Transverse colon (tissue), 4 donors: ENCODE measurements at regions not wholly inside any gene's neighbourhood (a gene's known extent, or its start where the extent isn't known, plus 50 kb on each side); places are given as distances from the start of the nearest gene placed in this dataset.
A peak's percentile ranks its signal among the peaks of the same experiment; 100 is the strongest.

Source experiments
- DNase-seq: peaks from one replicate; pipeline ENCODE4 v3.0.0-alpha.2; 2019
- H3K27ac ChIP-seq, 4 donors: fragments of 200-600 bp; sonication (generic); 2 replicates each; pipeline ENCODE4 v1.5.1; 2016 to 2018; ENCODE audit warnings: inconsistent platforms in 4 of 4
- H3K27me3 ChIP-seq: fragments of 200-600 bp; sonication (generic); 2 replicates; pipeline ENCODE4 v1.5.1; 2017; ENCODE audit warnings: inconsistent platforms
- H3K36me3 ChIP-seq, 4 donors: fragments of 200-600 bp; sonication (generic); 2 replicates each; pipeline ENCODE4 v1.5.1; 2017 to 2019; ENCODE audit warnings: inconsistent platforms in 4 of 4
- H3K4me1 ChIP-seq, 4 donors: fragments of 200-600 bp; sonication (generic); 2 replicates each; pipeline ENCODE4 v1.5.1; 2017 to 2020; ENCODE audit warnings: inconsistent platforms in 4 of 4
- H3K4me3 ChIP-seq, 4 donors: fragments of 200-600 bp; sonication (generic); 1 replicate in 1 of 4; 2 replicates in 3 of 4; pipeline versions ENCODE4 v1.5.1 to v1.6.1; 2017 to 2019; ENCODE audit warnings: inconsistent platforms in 4 of 4
- H3K9me3 ChIP-seq, 2 donors: fragments of 200-600 bp; sonication (generic); 2 replicates each; pipeline ENCODE4 v1.5.1; 2017 to 2019; ENCODE audit warnings: inconsistent platforms in 2 of 2
- EP300 ChIP-seq: sonication (generic); formaldehyde crosslinking; IDR thresholded peaks from one replicate; pipeline ENCODE4 v1.6.1; 2017; ENCODE audit warnings: antibody characterized with exemption, low read depth
- POLR2A ChIP-seq: fragments of 450-650 bp; IDR thresholded peaks from one replicate; pipeline ENCODE4 v1.6.1; 2016; ENCODE audit warnings: antibody characterized with exemption, mild to moderate bottlenecking, moderate library complexity
- POLR2AphosphoS5 ChIP-seq, 3 donors: sonication (generic); formaldehyde crosslinking; IDR thresholded peaks; one replicate each; pipeline ENCODE4 v1.6.1; 2016; ENCODE audit warnings: antibody characterized with exemption in 3 of 3
- WGBS, 2 donors: methylation state at CpG; one replicate each; pipeline ENCODE4 v1.1.5; 2018; ENCODE audit warnings: low coverage in 1 of 2; 5-methylcytosine and 5-hydroxymethylcytosine counted together
- in situ Hi-C, 4 donors: fragments of 200-750 bp; cut with MboI; loops; one replicate each; pipeline versions ENCODE4 v1.15.0 to v1.15.1; 2017; ENCODE audit warnings: low sequenced_read_pairs in 3 of 4, low pct_ligation_motif_present in 1 of 4, low pct_unique_long_range_greater_than_20kb in 1 of 4
- intact Hi-C: fragments of 100-400 bp; cut with DNase I; formaldehyde crosslinking; loops from one replicate; pipeline ENCODE4 v1.15.1; 2023; ENCODE audit warnings: low total_unique reads
- TF ChIP-seq, protein P1 (sequence below), 5 experiments: fragments of 200-600 bp in 3 of 5; fragments of 450-650 bp in 2 of 5; sonication (generic) in 3 of 5; IDR thresholded peaks; 1 replicate in 2 of 5; 2 replicates in 3 of 5; pipeline ENCODE4 v1.5.1; 2016 to 2017; ENCODE audit warnings: antibody characterized with exemption in 5 of 5, inconsistent platforms in 3 of 5, mild to moderate bottlenecking in 2 of 5, moderate library complexity in 1 of 5

DNA sequence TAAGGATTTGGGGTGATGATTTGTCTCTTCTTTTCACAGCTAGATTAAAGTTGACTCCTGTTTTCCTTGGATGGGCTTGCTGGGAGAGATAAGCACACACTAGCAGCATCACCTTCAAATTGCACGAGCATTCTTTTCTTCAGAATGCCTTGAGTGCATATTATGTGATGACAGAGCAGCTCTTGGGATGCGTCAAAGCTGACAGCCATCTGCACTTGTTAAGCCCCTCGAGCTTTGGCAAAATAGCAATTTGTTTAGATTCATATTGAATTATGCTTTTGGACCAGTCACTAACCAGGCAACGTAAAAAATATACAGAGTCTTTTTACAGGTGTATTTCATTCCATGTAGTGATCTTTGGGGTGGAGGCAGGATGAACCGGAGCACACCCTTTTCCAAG lies 407.0 kb downstream of the FUT8 start:
- no peaks in the 10 kb centered on the region for H3K9me3 ChIP-seq
- intact Hi-C loops = no loop called here
- no peak overlapping the region for H3K27ac ChIP-seq
- no peaks in the 10 kb centered on the region for H3K36me3 ChIP-seq
- in situ Hi-C loops = no loop called here
- H3K4me3 ChIP-seq = no peak overlapping the region
- peaks cover 0 to 4% (median 0%) of the 10 kb centered on the region in 4 donors for H3K4me1 ChIP-seq
- TF ChIP-seq POLR2AphosphoS5 (IDR thresholded peaks at IDR 0.05) (no peak), EP300 (no peak), POLR2A (no peak)
- H3K27me3 ChIP-seq = no peaks in the 10 kb centered on the region
- 79 to 85% methylated on average over 3 to 5 of the region's 5 CpGs for WGBS, 2 donors
- no peak for DNase-seq

DNA sequence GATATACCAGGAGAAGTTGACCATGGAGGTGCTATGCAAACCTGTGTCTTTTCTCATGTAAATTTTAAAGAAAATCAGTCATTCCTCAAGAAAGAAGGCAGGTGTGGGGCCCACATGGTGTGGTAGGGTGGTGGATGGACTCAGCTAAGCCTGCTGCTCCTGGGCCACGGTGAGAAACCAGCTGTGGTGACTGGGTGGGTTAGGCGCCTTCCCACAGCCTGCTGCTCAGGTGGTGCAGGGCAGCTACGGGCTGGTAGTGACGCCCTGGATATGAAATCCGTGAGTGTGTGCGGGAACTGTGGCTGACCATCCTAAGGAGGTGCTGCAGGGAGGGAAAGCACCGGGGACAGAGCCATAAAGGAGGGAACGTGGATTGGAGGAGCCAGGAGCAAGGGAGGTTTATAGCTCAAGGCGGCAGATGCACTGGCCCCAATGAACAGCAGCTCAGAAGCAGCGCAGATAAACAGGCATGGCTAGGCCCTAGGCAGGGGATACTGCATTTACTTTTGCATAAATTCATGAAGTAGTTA lies 408.8 kb downstream of the FUT8 start:
- in situ Hi-C loops = loop anchor here in 3 of 4 donors (10.0 kb wide), 4 partner anchors 396 to 656 kb away; partner anchors contain the start of gene FUT8 (in 1 of the 3)
- Histone ChIP-seq H3K4me1 (peaks cover 0 to 4% (median 0%) of the 10 kb centered on the region in 4 donors), H3K27me3 (no peaks in the 10 kb centered on the region), H3K27ac (no peak overlapping the region), H3K4me3 (no peak overlapping the region), H3K36me3 (no peaks in the 10 kb centered on the region), H3K9me3 (no peaks in the 10 kb centered on the region)
- DNase-seq = no peak
- intact Hi-C loops = loop anchor here (5.0 to 10.0 kb wide), 2 partner anchors 409 to 656 kb away; partner anchors contain the start of gene FUT8
- 89 to 100% methylated on average over 1 to 10 of the region's 10 CpGs for WGBS, 2 donors
- TF ChIP-seq, protein P1, sequence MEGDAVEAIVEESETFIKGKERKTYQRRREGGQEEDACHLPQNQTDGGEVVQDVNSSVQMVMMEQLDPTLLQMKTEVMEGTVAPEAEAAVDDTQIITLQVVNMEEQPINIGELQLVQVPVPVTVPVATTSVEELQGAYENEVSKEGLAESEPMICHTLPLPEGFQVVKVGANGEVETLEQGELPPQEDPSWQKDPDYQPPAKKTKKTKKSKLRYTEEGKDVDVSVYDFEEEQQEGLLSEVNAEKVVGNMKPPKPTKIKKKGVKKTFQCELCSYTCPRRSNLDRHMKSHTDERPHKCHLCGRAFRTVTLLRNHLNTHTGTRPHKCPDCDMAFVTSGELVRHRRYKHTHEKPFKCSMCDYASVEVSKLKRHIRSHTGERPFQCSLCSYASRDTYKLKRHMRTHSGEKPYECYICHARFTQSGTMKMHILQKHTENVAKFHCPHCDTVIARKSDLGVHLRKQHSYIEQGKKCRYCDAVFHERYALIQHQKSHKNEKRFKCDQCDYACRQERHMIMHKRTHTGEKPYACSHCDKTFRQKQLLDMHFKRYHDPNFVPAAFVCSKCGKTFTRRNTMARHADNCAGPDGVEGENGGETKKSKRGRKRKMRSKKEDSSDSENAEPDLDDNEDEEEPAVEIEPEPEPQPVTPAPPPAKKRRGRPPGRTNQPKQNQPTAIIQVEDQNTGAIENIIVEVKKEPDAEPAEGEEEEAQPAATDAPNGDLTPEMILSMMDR (IDR thresholded peaks at IDR 0.05) = no peak
- TF ChIP-seq POLR2AphosphoS5 (IDR thresholded peaks at IDR 0.05) = no peak
- TF ChIP-seq POLR2A = no peak
- TF ChIP-seq EP300 = no peak

DNA sequence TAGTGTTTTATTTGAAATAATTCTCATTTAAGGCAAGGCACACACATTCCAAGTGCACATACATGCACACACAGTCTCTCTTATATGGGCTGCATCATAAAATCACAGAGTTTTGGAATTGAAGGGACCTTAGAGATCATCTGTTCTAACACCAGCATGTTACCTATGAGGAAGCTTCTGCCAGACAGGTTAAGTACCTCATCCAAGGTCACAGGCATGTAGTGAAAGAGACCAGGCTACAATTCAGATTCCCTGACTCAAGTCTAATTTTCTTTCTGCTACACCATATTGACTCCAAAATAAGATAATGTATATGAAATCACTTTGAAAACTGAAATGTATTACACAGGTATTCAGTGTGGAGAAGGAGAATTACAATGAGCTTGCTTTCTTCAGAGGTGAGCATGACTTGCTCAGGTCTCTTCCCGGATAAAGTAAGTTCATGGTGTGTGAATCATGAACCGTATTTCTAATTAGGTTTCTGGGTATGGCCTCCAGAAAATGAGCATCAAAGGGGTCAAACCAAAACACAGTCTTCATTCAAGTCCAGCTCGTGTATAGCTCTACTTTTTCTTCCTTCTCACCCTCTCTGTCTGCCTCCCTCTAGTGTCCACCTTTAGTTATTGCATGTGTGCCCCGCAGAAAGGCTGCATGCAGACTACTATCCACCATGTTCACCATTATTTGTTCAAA lies 411.9 kb downstream of the FUT8 start:
- no peaks in the 10 kb centered on the region for H3K9me3 ChIP-seq
- TF ChIP-seq, protein P1 (IDR thresholded peaks at IDR 0.05) = peak; percentile 91 to 95 (median 92)
- TF ChIP-seq POLR2A (no peak), POLR2AphosphoS5 (IDR thresholded peaks at IDR 0.05) (no peak), EP300 (no peak)
- H3K27me3 ChIP-seq = no peaks in the 10 kb centered on the region
- H3K36me3 ChIP-seq = no peaks in the 10 kb centered on the region
- H3K4me3 ChIP-seq = no peak overlapping the region
- 25 to 31% methylated on average over 4 of the region's 4 CpGs for WGBS, 2 donors
- in situ Hi-C loops = loop anchor here in 3 of 4 donors (10.0 kb wide), 4 partner anchors 400 to 660 kb away; partner anchors contain the start of gene FUT8 (in 1 of the 3)
- DNase-seq = peak; percentile 61
- intact Hi-C loops = loop anchor here (5.0 to 10.0 kb wide), 2 partner anchors 412 to 660 kb away; partner anchors contain the start of gene FUT8
- peaks cover 0 to 4% (median 0%) of the 10 kb centered on the region in 4 donors for H3K4me1 ChIP-seq
- H3K27ac ChIP-seq = no peak overlapping the region

DNA sequence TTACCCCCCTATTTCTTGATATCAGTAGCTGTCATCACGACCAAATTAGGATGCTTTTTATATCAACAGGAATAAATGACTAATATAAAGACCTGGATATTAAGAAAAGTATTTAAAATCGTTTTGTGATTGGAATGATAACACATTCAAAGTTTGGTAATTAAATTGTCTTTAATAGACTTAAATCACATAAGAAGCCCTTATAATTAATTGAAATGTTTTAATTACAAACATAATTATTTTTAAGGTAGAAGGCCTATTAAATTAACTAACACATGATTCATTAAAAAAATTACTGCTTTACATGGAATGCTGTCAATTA lies 412.4 kb downstream of the FUT8 start:
- TF ChIP-seq POLR2A = no peak
- TF ChIP-seq, protein P1 (IDR thresholded peaks at IDR 0.05) = peak in 1 of 5 experiments; percentile 4
- TF ChIP-seq POLR2AphosphoS5 (IDR thresholded peaks at IDR 0.05) = no peak
- TF ChIP-seq EP300 = no peak
- H3K36me3 ChIP-seq = no peaks in the 10 kb centered on the region
- H3K27ac ChIP-seq = no peak overlapping the region
- no peak overlapping the region for H3K4me3 ChIP-seq
- DNase-seq = no peak
- peaks cover 0 to 4% (median 0%) of the 10 kb centered on the region in 4 donors for H3K4me1 ChIP-seq
- in situ Hi-C loops (loop anchor here (10.0 to 25.0 kb wide), 5 partner anchors 400 to 663 kb away; partner anchors contain the start of gene FUT8 (in 1 of the 4)), intact Hi-C loops (loop anchor here (5.0 to 10.0 kb wide), 2 partner anchors 413 to 660 kb away; partner anchors contain the start of gene FUT8)
- 0 to 12% methylated on average over 2 of the region's 2 CpGs for WGBS, 2 donors
- no peaks in the 10 kb centered on the region for H3K27me3 ChIP-seq
- no peaks in the 10 kb centered on the region for H3K9me3 ChIP-seq
